ENCODE measurements at regions not wholly inside any gene's neighbourhood (a gene's known extent, or its start where the extent isn't known, plus 50 kb on each side); places are given as distances from the start of the nearest gene placed in this dataset.

GRCh38 chr10:132467464-132468149 lies 70.0 kb upstream of the INPP5A start:
- DNase-seq (ENCODE audit: low spot score): no peak

- DNase-seq (ENCODE audit: low spot score): no peak
These were observed 69.4 kb upstream of the INPP5A start for GRCh38 chr10:132468216-132468615.

- DNase-seq (ENCODE audit: low spot score): no peak
These were observed 68.9 kb upstream of the INPP5A start for GRCh38 chr10:132468651-132469050.

- DNase-seq (ENCODE audit: low spot score): no peak
These were observed 68.2 kb upstream of the INPP5A start for GRCh38 chr10:132469197-132469884.

DNA sequence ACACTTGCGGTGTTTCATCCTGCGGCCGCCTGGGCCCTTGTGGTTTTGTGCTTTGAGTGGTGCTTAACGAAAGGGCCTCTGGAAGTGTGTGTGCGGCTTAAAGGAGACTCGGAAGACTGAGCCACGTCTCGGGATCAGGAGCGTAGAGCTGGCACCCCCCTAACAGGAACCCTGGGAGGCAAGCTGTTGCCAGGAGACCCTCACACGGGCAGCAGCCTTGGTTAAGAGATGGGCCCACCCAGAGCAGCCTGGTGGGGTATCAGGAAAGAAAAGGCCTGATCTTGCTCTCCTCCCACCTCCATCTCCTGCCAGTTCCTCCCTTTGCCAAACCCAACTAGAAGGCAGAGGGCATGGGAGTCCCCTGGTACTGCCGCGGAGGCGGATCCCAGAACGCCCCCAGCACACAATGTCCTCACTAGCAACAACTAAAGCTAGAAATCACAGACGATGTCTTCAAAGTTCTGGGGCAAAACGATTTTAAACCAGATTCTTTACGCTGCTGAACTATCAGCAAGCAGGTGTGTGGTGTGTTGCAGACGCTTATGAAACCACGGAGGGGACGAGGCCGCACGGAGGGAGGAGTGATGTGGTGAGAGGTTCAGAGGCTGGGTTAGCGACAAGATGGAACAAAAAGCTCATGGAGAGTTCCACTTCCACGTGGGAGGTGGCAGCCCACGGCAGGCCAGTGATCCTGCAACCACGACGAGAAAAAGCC lies 67.0 kb upstream of the INPP5A start:
- DNase-seq (ENCODE audit: low spot score): no peak

- DNase-seq (ENCODE audit: low spot score): no peak
These were observed 66.5 kb upstream of the INPP5A start for GRCh38 chr10:132471125-132471451.

GRCh38 chr10:132471484-132471883 lies 66.1 kb upstream of the INPP5A start:
- no peak for DNase-seq (ENCODE audit: low spot score)

GRCh38 chr10:132475086-132475485 lies 62.5 kb upstream of the INPP5A start:
- no peak for DNase-seq (ENCODE audit: low spot score)

GRCh38 chr10:132476146-132477065 lies 61.2 kb upstream of the INPP5A start:
- no peak for DNase-seq (ENCODE audit: low spot score)

GRCh38 chr10:132477066-132477397 lies 60.6 kb upstream of the INPP5A start:
- no peak for DNase-seq (ENCODE audit: low spot score)

DNA sequence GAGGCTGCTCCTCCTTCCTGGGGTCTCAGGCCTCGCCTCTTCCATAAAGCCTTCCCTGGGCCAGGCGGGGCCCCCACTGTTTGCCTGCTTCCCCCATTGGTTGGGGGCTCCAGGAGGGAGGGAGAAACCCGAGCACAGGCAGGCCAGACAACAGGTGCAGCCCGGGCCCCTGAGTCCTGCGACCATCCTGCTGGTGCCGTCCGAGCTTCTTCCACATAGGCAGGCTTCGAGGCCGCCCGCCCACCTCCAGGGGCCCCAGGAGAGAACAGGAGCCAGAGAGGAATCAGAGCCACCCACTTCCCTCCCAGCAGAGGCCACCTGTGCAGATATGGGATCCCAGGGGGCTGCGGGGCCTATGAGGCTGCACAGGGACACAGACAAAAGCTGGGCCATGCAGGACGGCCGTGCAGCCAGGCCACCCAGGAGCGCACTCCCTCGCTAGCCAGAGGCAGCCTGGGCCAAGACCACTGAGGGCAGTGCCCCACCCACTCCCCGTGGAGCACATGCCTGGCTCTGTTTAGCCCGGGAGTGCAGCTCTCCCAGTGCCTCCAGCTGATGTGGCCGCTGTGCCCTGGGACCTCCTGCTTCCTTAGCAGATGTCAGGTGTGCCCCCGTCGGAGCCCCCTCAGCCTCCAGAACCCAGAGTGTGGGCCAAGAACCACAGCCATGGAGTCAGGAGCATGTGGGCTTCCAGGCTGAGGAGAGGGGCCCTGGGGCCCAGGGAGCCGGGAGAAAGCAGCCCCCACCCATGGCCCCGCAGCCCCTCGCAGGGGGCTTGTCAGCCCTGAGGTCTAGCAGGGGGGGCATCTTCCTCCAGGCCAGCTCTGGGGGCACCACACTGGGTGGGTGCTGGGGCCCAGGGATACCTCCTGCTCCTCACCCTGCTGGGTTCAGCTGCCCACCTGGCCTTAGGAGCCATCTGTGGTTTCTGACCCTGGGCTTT lies 59.9 kb upstream of the INPP5A start:
- no peak for DNase-seq (ENCODE audit: low spot score)

DNA sequence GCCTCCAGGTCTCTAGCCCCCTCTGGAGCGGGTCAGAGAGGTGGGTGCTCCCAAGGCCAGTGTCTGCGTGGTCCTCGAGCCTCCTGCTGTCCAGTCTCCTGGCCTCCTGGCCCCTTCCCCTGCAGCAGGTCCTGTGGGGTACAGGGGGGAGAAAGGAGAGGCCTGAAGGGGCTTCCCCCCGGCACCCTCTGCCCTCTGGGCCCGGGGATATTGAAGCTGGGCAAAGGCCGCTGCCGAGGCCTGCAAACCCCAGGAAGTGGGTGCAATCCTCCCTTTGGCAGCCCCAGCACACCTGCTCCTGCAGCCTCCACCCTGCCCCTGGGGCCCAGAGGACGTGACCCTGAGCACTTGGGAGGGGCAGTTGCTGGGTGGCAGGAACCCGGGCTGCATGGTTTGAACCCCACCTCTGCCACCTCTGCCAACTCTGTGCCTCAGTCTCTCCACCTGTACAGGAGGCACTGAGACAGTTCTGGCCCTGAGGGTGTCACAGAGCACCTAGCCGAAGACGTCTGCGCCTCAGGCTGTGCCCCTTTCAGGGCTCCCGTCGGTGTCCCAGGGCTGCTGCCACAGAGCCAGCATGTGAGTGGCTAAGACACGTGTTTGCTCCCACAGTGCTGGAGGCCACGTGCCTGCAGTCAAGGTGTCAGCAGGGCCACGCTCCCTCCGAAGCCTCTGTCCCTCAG lies 59.1 kb upstream of the INPP5A start:
- no peak for DNase-seq (ENCODE audit: low spot score)

GRCh38 chr10:132479024-132479602 lies 58.5 kb upstream of the INPP5A start:
- DNase-seq (ENCODE audit: low spot score): no peak

GRCh38 chr10:132479603-132480221 lies 57.9 kb upstream of the INPP5A start:
- DNase-seq (ENCODE audit: low spot score): no peak

- no peak for DNase-seq (ENCODE audit: low spot score)
These were observed 57.2 kb upstream of the INPP5A start for GRCh38 chr10:132480356-132480755.

- DNase-seq (ENCODE audit: low spot score): no peak
These were observed 55.9 kb upstream of the INPP5A start for GRCh38 chr10:132481690-132482089.

- DNase-seq (ENCODE audit: low spot score): peak; percentile 30
These were observed 55.3 kb upstream of the INPP5A start for GRCh38 chr10:132482090-132482800.

DNA sequence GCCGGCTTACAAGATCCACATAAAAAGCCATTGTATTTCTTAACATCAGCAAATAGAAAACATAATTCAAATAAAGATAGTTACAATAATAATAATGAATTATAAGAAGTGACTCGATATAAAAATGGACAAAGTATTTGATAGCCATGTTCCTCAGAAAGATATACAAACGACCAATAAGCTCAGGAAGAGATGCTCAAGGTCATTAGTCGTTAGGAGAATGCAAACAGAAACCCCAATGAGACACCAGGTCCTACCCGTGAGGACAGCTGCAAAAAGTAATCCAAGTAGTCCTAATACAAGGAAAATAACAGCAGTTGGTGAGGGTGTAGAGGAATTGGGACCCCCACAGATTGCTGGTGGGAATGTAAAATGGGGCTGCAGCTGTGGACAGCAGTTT lies 54.2 kb upstream of the INPP5A start:
- DNase-seq (ENCODE audit: low spot score): no peak

- no peak for DNase-seq (ENCODE audit: low spot score)
These were observed 52.7 kb upstream of the INPP5A start for GRCh38 chr10:132484922-132485321.

All from RKO (cell line).